Adipocyte (in vitro differentiated cells): ENCODE measurements at regions not wholly inside any gene's neighbourhood (a gene's known extent, or its start where the extent isn't known, plus 50 kb on each side); places are given as distances from the start of the nearest gene placed in this dataset.

ENCODE experiments used
- DNase-seq: peaks from one replicate; pipeline ENCODE4 v3.0.0-alpha.2; 2015; ENCODE audit warnings: low read depth
- H3K27me3 ChIP-seq: replicated peaks from 2 replicates; pipeline ENCODE4 v1.7.0; 2013; ENCODE audit warnings: mild to moderate bottlenecking, low read length, moderate library complexity; ENCODE audit not compliant: control insufficient read depth, insufficient read depth
- H3K36me3 ChIP-seq: 2 replicates; pipeline ENCODE4 v1.7.0; 2013; ENCODE audit warnings: low read length, mild to moderate bottlenecking, moderate library complexity; ENCODE audit not compliant: control insufficient read depth, insufficient read depth, severe bottlenecking
- H3K4me1 ChIP-seq: 2 replicates; pipeline ENCODE4 v1.7.0; 2013; ENCODE audit warnings: mild to moderate bottlenecking, low read length, moderate library complexity; ENCODE audit not compliant: control insufficient read depth, insufficient read depth
- H3K4me3 ChIP-seq: 2 replicates; pipeline ENCODE4 v1.7.0; 2013; ENCODE audit warnings: mild to moderate bottlenecking, low read length, moderate library complexity
- H3K9ac ChIP-seq: 2 replicates; pipeline ENCODE4 v1.7.0; 2013; ENCODE audit warnings: mild to moderate bottlenecking, low read length, moderate library complexity
- H3K9me3 ChIP-seq: 2 replicates; pipeline ENCODE4 v1.7.0; 2013; ENCODE audit warnings: mild to moderate bottlenecking, low read length, moderate library complexity; ENCODE audit not compliant: control insufficient read depth

GRCh38 chr13:58625703-58626389 is 994.3 kb downstream of the PCDH17 start:
- DNase-seq = no peak
- H3K4me1 ChIP-seq = no peaks in the 10 kb centered on the region
- no peak overlapping the region for H3K4me3 ChIP-seq
- peaks cover 5% of the 10 kb centered on the region for H3K9me3 ChIP-seq
- no peaks in the 10 kb centered on the region for H3K36me3 ChIP-seq
- no peaks in the 10 kb centered on the region for H3K27me3 ChIP-seq
- H3K9ac ChIP-seq = no peak overlapping the region

- H3K27me3 ChIP-seq = no peaks in the 10 kb centered on the region
- no peak overlapping the region for H3K9ac ChIP-seq
- H3K36me3 ChIP-seq = no peaks in the 10 kb centered on the region
- no peak for DNase-seq
- no peaks in the 10 kb centered on the region for H3K4me1 ChIP-seq
- no peak overlapping the region for H3K4me3 ChIP-seq
- peaks cover 5% of the 10 kb centered on the region for H3K9me3 ChIP-seq
Observed at GRCh38 chr13:58630794-58631193, 999.2 kb downstream of the PCDH17 start.

- Histone ChIP-seq H3K9me3 (no peaks in the 10 kb centered on the region), H3K36me3 (no peaks in the 10 kb centered on the region), H3K4me3 (no peak overlapping the region), H3K4me1 (no peaks in the 10 kb centered on the region), H3K27me3 (no peaks in the 10 kb centered on the region), H3K9ac (no peak overlapping the region)
- no peak for DNase-seq
Observed at GRCh38 chr13:58633226-58633625, 1001.7 kb downstream of the PCDH17 start.

GRCh38 chr13:58655086-58655485 is 1023.5 kb downstream of the PCDH17 start:
- Histone ChIP-seq H3K4me3 (no peak overlapping the region), H3K4me1 (no peaks in the 10 kb centered on the region), H3K36me3 (no peaks in the 10 kb centered on the region), H3K9ac (no peak overlapping the region), H3K9me3 (no peaks in the 10 kb centered on the region), H3K27me3 (no peaks in the 10 kb centered on the region)
- no peak for DNase-seq

GRCh38 chr13:58660826-58661225 is 1029.3 kb downstream of the PCDH17 start:
- no peak for DNase-seq
- H3K4me3 ChIP-seq = no peak overlapping the region
- H3K4me1 ChIP-seq = no peaks in the 10 kb centered on the region
- H3K36me3 ChIP-seq = no peaks in the 10 kb centered on the region
- no peaks in the 10 kb centered on the region for H3K27me3 ChIP-seq
- no peak overlapping the region for H3K9ac ChIP-seq
- no peaks in the 10 kb centered on the region for H3K9me3 ChIP-seq

GRCh38 chr13:58666331-58666730 is 1034.8 kb downstream of the PCDH17 start:
- H3K4me3 ChIP-seq = no peak overlapping the region
- no peaks in the 10 kb centered on the region for H3K9me3 ChIP-seq
- no peaks in the 10 kb centered on the region for H3K36me3 ChIP-seq
- no peak overlapping the region for H3K9ac ChIP-seq
- no peak for DNase-seq
- H3K27me3 ChIP-seq = no peaks in the 10 kb centered on the region
- H3K4me1 ChIP-seq = no peaks in the 10 kb centered on the region

GRCh38 chr13:58667096-58667495 is 1035.6 kb downstream of the PCDH17 start:
- no peak overlapping the region for H3K4me3 ChIP-seq
- H3K36me3 ChIP-seq = no peaks in the 10 kb centered on the region
- no peaks in the 10 kb centered on the region for H3K9me3 ChIP-seq
- H3K27me3 ChIP-seq = no peaks in the 10 kb centered on the region
- no peaks in the 10 kb centered on the region for H3K4me1 ChIP-seq
- no peak overlapping the region for H3K9ac ChIP-seq
- DNase-seq = no peak

GRCh38 chr13:58680115-58680514 is 1048.6 kb downstream of the PCDH17 start:
- H3K36me3 ChIP-seq = no peaks in the 10 kb centered on the region
- no peaks in the 10 kb centered on the region for H3K9me3 ChIP-seq
- DNase-seq = no peak
- H3K4me3 ChIP-seq = no peak overlapping the region
- H3K9ac ChIP-seq = no peak overlapping the region
- no peaks in the 10 kb centered on the region for H3K27me3 ChIP-seq
- H3K4me1 ChIP-seq = no peaks in the 10 kb centered on the region

GRCh38 chr13:58682616-58683015 is 1051.1 kb downstream of the PCDH17 start:
- Histone ChIP-seq H3K4me1 (no peaks in the 10 kb centered on the region), H3K36me3 (no peaks in the 10 kb centered on the region), H3K27me3 (no peaks in the 10 kb centered on the region), H3K4me3 (no peak overlapping the region), H3K9ac (no peak overlapping the region), H3K9me3 (no peaks in the 10 kb centered on the region)
- DNase-seq = no peak

GRCh38 chr13:58687148-58687547 is 1055.6 kb downstream of the PCDH17 start:
- Histone ChIP-seq H3K27me3 (no peaks in the 10 kb centered on the region), H3K9ac (no peak overlapping the region), H3K36me3 (no peaks in the 10 kb centered on the region), H3K4me1 (no peaks in the 10 kb centered on the region), H3K9me3 (no peaks in the 10 kb centered on the region), H3K4me3 (no peak overlapping the region)
- DNase-seq = no peak

- Histone ChIP-seq H3K4me1 (no peaks in the 10 kb centered on the region), H3K9ac (no peak overlapping the region), H3K4me3 (no peak overlapping the region), H3K9me3 (no peaks in the 10 kb centered on the region), H3K36me3 (no peaks in the 10 kb centered on the region), H3K27me3 (no peaks in the 10 kb centered on the region)
- no peak for DNase-seq
Observed at GRCh38 chr13:58698531-58698930, 1067.0 kb downstream of the PCDH17 start.

- H3K27me3 ChIP-seq = no peaks in the 10 kb centered on the region
- H3K9me3 ChIP-seq = no peaks in the 10 kb centered on the region
- H3K36me3 ChIP-seq = no peaks in the 10 kb centered on the region
- no peak for DNase-seq
- H3K4me1 ChIP-seq = no peaks in the 10 kb centered on the region
- no peak overlapping the region for H3K9ac ChIP-seq
- no peak overlapping the region for H3K4me3 ChIP-seq
Observed at GRCh38 chr13:58704953-58705352, 1073.4 kb downstream of the PCDH17 start.
